Inflammatory macrophage treated with lipopolysaccharide for 1 hour (primary cell): ENCODE measurements at regions not wholly inside any gene's neighbourhood (a gene's known extent, or its start where the extent isn't known, plus 50 kb on each side); places are given as distances from the start of the nearest gene placed in this dataset.

Experiments used
- DNase-seq, 2 donors: peaks; one replicate each; pipeline ENCODE4 v3.0.0-alpha.2; 2020 to 2022

- no peak for DNase-seq
These were observed 74.3 kb downstream of the RTL6 start for GRCh38 chr22:44423556-44424358.

- DNase-seq = no peak
These were observed 75.2 kb downstream of the RTL6 start for GRCh38 chr22:44422746-44423380.

- DNase-seq = no peak
These were observed 78.6 kb downstream of the RTL6 start for GRCh38 chr22:44419429-44419828.

GRCh38 chr22:44413211-44413610, 84.8 kb downstream of the RTL6 start:
- DNase-seq = no peak

GRCh38 chr22:44412136-44412731, 85.8 kb downstream of the RTL6 start:
- no peak for DNase-seq

GRCh38 chr22:44411226-44412135, 86.6 kb downstream of the RTL6 start:
- no peak for DNase-seq

- DNase-seq = no peak
These were observed 87.5 kb downstream of the RTL6 start for GRCh38 chr22:44410451-44410991.

- no peak for DNase-seq
These were observed 88.1 kb downstream of the RTL6 start for GRCh38 chr22:44409974-44410316.

- DNase-seq = no peak
These were observed 88.6 kb downstream of the RTL6 start for GRCh38 chr22:44409211-44409973.

- DNase-seq = no peak
These were observed 89.2 kb downstream of the RTL6 start for GRCh38 chr22:44408829-44409192.

- DNase-seq = no peak
These were observed 89.8 kb downstream of the RTL6 start for GRCh38 chr22:44407987-44408828.

GRCh38 chr22:44407171-44407986, 90.7 kb downstream of the RTL6 start:
- no peak for DNase-seq

GRCh38 chr22:44406341-44407170, 91.5 kb downstream of the RTL6 start:
- DNase-seq = no peak

GRCh38 chr22:44405661-44406060, 92.4 kb downstream of the RTL6 start:
- DNase-seq = no peak

GRCh38 chr22:44404341-44405020, 91.7 kb upstream of the SHISAL1 start:
- DNase-seq = no peak

- DNase-seq = no peak
These were observed 91.0 kb upstream of the SHISAL1 start for GRCh38 chr22:44403602-44404329.

GRCh38 chr22:44403166-44403565, 90.4 kb upstream of the SHISAL1 start:
- no peak for DNase-seq
